ENCODE measurements at regions not wholly inside any gene's neighbourhood (a gene's known extent, or its start where the extent isn't known, plus 50 kb on each side); places are given as distances from the start of the nearest gene placed in this dataset.
"Not testable (repeated sequence)": the region's sequence is repeated elsewhere in the genome, so short reads cannot be mapped to it uniquely, and the experiment has no call there.

GRCh38 chr13:62473190-62473943 is 1057.7 kb upstream of the PCDH20 start:
- Histone ChIP-seq H4K91ac (ENCODE audit: low read depth, low read length) (no peak overlapping the region), H2AK5ac (ENCODE audit: low read length) (no peak overlapping the region), H2BK120ac (ENCODE audit: insufficient read depth, low read length, poor library complexity) (no peak overlapping the region), H3K36me3 (ENCODE audit: control insufficient read depth in 1 of 2, insufficient read depth in 2 of 2, low read length in 2 of 2) (no peaks in the 10 kb centered on the region), H2BK5ac (ENCODE audit: low read depth, low read length, poor library complexity) (no peak overlapping the region), H2BK12ac (ENCODE audit: low read length) (no peak overlapping the region), H3K79me1 (ENCODE audit: low read length) (no peaks in the 10 kb centered on the region), H4K8ac (ENCODE audit: low read depth, low read length) (no peak overlapping the region), H3K14ac (ENCODE audit: low read length) (no peak overlapping the region), H3K23ac (ENCODE audit: low read length) (no peak overlapping the region), H2AFZ (ENCODE audit: insufficient read depth, low read length, poor library complexity) (no peak overlapping the region), H3K9ac (ENCODE audit: low read length) (no peak overlapping the region), H3K4ac (ENCODE audit: low read depth, low read length) (no peak overlapping the region), H3K4me2 (ENCODE audit: low read length) (no peak overlapping the region), H3K27ac (ENCODE audit: low read depth, low read length) (no peak overlapping the region), H3K79me2 (ENCODE audit: control insufficient read depth, insufficient read depth, low read length, poor library complexity) (no peaks in the 10 kb centered on the region), H3K4me3 (ENCODE audit: low read depth, low read length) (no peak overlapping the region), H3K9me3 (ENCODE audit: insufficient read depth, low read depth, low read length) (no peaks in the 10 kb centered on the region), H3K27me3 (ENCODE audit: insufficient read depth, low read length) (no peaks in the 10 kb centered on the region), H3K4me1 (ENCODE audit: control insufficient read depth in 1 of 2, insufficient read depth in 2 of 2, low read length in 2 of 2) (no peaks in the 10 kb centered on the region), H3K18ac (ENCODE audit: low read length) (no peak overlapping the region), H4K12ac (ENCODE audit: low read depth, low read length) (no peak overlapping the region)
- no CpG with 5 or more reads among the region's 2 CpGs for WGBS (ENCODE audit: extremely low coverage, insufficient coverage, insufficient read length)
- no peak for DNase-seq

DNA sequence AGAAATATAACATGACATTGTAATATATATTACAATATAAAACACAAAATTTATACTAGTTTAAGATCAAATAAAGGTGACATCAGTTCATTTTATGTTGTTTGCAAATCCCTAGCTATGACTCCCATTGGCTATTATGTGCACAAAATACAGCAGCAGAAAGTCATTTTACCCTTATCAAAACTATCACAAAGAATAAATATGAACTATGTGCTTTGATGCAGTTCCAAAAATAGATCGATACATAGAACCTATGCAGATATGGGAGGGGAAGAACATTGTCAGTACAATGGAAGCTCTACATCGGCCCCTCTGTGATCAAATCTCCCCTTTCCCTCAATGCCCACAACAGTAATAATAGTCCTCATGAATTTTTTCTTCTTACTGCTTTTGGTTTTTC is 1038.1 kb upstream of the PCDH20 start:
- Histone ChIP-seq H4K8ac (ENCODE audit: low read depth, low read length) (no peak overlapping the region), H2BK120ac (ENCODE audit: insufficient read depth, low read length, poor library complexity) (no peak overlapping the region), H2BK5ac (ENCODE audit: low read depth, low read length, poor library complexity) (no peak overlapping the region), H3K4me1 (ENCODE audit: control insufficient read depth in 1 of 2, insufficient read depth in 2 of 2, low read length in 2 of 2) (no peaks in the 10 kb centered on the region), H3K79me2 (ENCODE audit: control insufficient read depth, insufficient read depth, low read length, poor library complexity) (no peaks in the 10 kb centered on the region), H3K79me1 (ENCODE audit: low read length) (no peaks in the 10 kb centered on the region), H3K27me3 (ENCODE audit: insufficient read depth, low read length) (no peaks in the 10 kb centered on the region), H2BK12ac (ENCODE audit: low read length) (no peak overlapping the region), H2AFZ (ENCODE audit: insufficient read depth, low read length, poor library complexity) (no peak overlapping the region), H3K14ac (ENCODE audit: low read length) (no peak overlapping the region), H3K9me3 (ENCODE audit: insufficient read depth, low read depth, low read length) (no peaks in the 10 kb centered on the region), H3K4ac (ENCODE audit: low read depth, low read length) (no peak overlapping the region), H3K9ac (ENCODE audit: low read length) (no peak overlapping the region), H3K4me2 (ENCODE audit: low read length) (no peak overlapping the region), H3K36me3 (ENCODE audit: control insufficient read depth in 1 of 2, insufficient read depth in 2 of 2, low read length in 2 of 2) (no peaks in the 10 kb centered on the region), H3K18ac (ENCODE audit: low read length) (no peak overlapping the region), H4K12ac (ENCODE audit: low read depth, low read length) (no peak overlapping the region), H3K23ac (ENCODE audit: low read length) (no peak overlapping the region), H3K27ac (ENCODE audit: low read depth, low read length) (no peak overlapping the region), H4K91ac (ENCODE audit: low read depth, low read length) (no peak overlapping the region), H3K4me3 (ENCODE audit: low read depth, low read length) (no peak overlapping the region), H2AK5ac (ENCODE audit: low read length) (no peak overlapping the region)
- DNase-seq: no peak
- WGBS (ENCODE audit: extremely low coverage, insufficient coverage, insufficient read length): no CpG with 5 or more reads among the region's 2 CpGs

GRCh38 chr13:62450759-62451158 is 1035.1 kb upstream of the PCDH20 start:
- Histone ChIP-seq H3K4me1 (ENCODE audit: control insufficient read depth in 1 of 2, insufficient read depth in 2 of 2, low read length in 2 of 2) (no peaks in the 10 kb centered on the region), H2AFZ (ENCODE audit: insufficient read depth, low read length, poor library complexity) (no peak overlapping the region), H4K12ac (ENCODE audit: low read depth, low read length) (no peak overlapping the region), H4K8ac (ENCODE audit: low read depth, low read length) (no peak overlapping the region), H3K4ac (ENCODE audit: low read depth, low read length) (no peak overlapping the region), H2AK5ac (ENCODE audit: low read length) (no peak overlapping the region), H3K18ac (ENCODE audit: low read length) (no peak overlapping the region), H4K91ac (ENCODE audit: low read depth, low read length) (no peak overlapping the region), H3K23ac (ENCODE audit: low read length) (no peak overlapping the region), H3K27ac (ENCODE audit: low read depth, low read length) (no peak overlapping the region), H3K79me1 (ENCODE audit: low read length) (no peaks in the 10 kb centered on the region), H2BK5ac (ENCODE audit: low read depth, low read length, poor library complexity) (no peak overlapping the region), H3K14ac (ENCODE audit: low read length) (no peak overlapping the region), H3K36me3 (ENCODE audit: control insufficient read depth in 1 of 2, insufficient read depth in 2 of 2, low read length in 2 of 2) (no peaks in the 10 kb centered on the region), H2BK12ac (ENCODE audit: low read length) (no peak overlapping the region), H3K27me3 (ENCODE audit: insufficient read depth, low read length) (no peaks in the 10 kb centered on the region), H2BK120ac (ENCODE audit: insufficient read depth, low read length, poor library complexity) (no peak overlapping the region), H3K79me2 (ENCODE audit: control insufficient read depth, insufficient read depth, low read length, poor library complexity) (no peaks in the 10 kb centered on the region), H3K4me3 (ENCODE audit: low read depth, low read length) (no peak overlapping the region), H3K4me2 (ENCODE audit: low read length) (no peak overlapping the region), H3K9ac (ENCODE audit: low read length) (no peak overlapping the region), H3K9me3 (ENCODE audit: insufficient read depth, low read depth, low read length) (no peaks in the 10 kb centered on the region)
- DNase-seq: no peak
- no CpG with 5 or more reads among the region's 5 CpGs for WGBS (ENCODE audit: extremely low coverage, insufficient coverage, insufficient read length)

GRCh38 chr13:62447771-62448382 is 1032.2 kb upstream of the PCDH20 start:
- H2BK120ac ChIP-seq (ENCODE audit: insufficient read depth, low read length, poor library complexity); H3K4me2 ChIP-seq (ENCODE audit: low read length); H4K8ac ChIP-seq (ENCODE audit: low read depth, low read length); H3K79me2 ChIP-seq (ENCODE audit: control insufficient read depth, insufficient read depth, low read length, poor library complexity); H3K79me1 ChIP-seq (ENCODE audit: low read length); H2AFZ ChIP-seq (ENCODE audit: insufficient read depth, low read length, poor library complexity); H3K27me3 ChIP-seq (ENCODE audit: insufficient read depth, low read length); H4K12ac ChIP-seq (ENCODE audit: low read depth, low read length); H3K23ac ChIP-seq (ENCODE audit: low read length); H3K14ac ChIP-seq (ENCODE audit: low read length); H3K4me3 ChIP-seq (ENCODE audit: low read depth, low read length); H2AK5ac ChIP-seq (ENCODE audit: low read length); H3K18ac ChIP-seq (ENCODE audit: low read length); H3K27ac ChIP-seq (ENCODE audit: low read depth, low read length); H3K9ac ChIP-seq (ENCODE audit: low read length); H3K9me3 ChIP-seq (ENCODE audit: insufficient read depth, low read depth, low read length); H3K36me3 ChIP-seq (ENCODE audit: control insufficient read depth in 1 of 2, insufficient read depth in 2 of 2, low read length in 2 of 2); DNase-seq; H4K91ac ChIP-seq (ENCODE audit: low read depth, low read length); H3K4ac ChIP-seq (ENCODE audit: low read depth, low read length); H2BK12ac ChIP-seq (ENCODE audit: low read length); H2BK5ac ChIP-seq (ENCODE audit: low read depth, low read length, poor library complexity); H3K4me1 ChIP-seq (ENCODE audit: control insufficient read depth in 1 of 2, insufficient read depth in 2 of 2, low read length in 2 of 2): not testable (repeated sequence)
- WGBS (ENCODE audit: extremely low coverage, insufficient coverage, insufficient read length): no CpG with 5 or more reads among the region's 39 CpGs
